GM12878 (cell line): ENCODE measurements at regions not wholly inside any gene's neighbourhood (a gene's known extent, or its start where the extent isn't known, plus 50 kb on each side); places are given as distances from the start of the nearest gene placed in this dataset.

ENCODE experiments used
- ATAC-seq: fragments of 200-7000 bp; cut with Tn5 transposase; 3 replicates; pipeline ENCODE4 v1.9.1; 2020; ENCODE audit warnings: mild to moderate bottlenecking, moderate library complexity
- BruUV-seq: library from RNA; stranded (reverse); fragments of 400-500 nt; replicated peaks from 2 replicates; lab custom pipeline; 2021; lab: Mats Ljungman, UMichigan
- CTCF ChIA-PET: fragments of 300-600 bp; sonication (Branson Sonifier 250); formaldehyde crosslinking; extraction: SDS; loops from one replicate; lab custom pipeline; 2021; ENCODE audit warnings: inconsistent platforms; lab: Yijun Ruan, JAX
- POLR2A ChIA-PET: fragments of 350-600 bp; formaldehyde crosslinking; extraction: SDS; loops from one replicate; lab custom pipeline; 2021; ENCODE audit warnings: inconsistent platforms; lab: Charles Lee
- RAD21 ChIA-PET: fragments of 300-600 bp; sonication (Branson Sonifier 250); formaldehyde crosslinking; loops from one replicate; lab custom pipeline; 2023; ENCODE audit warnings: antibody characterized with exemption; ENCODE audit not compliant: unreplicated experiment; lab: Charles Lee
- SMC1A ChIA-PET: fragments of 300-600 bp; sonication (Branson Sonifier 250); formaldehyde crosslinking; loops from one replicate; lab custom pipeline; 2023; ENCODE audit not compliant: unreplicated experiment, uncharacterized antibody; lab: Charles Lee
- DNase-seq: peaks from one replicate; pipeline ENCODE4 v3.0.0-alpha.2; 2011; ENCODE audit warnings: low read depth, low spot score
- FAIRE-seq: peaks from 3 replicates; lab custom pipeline; 2011; peaks lifted over from hg19 to GRCh38; lab: Jason Lieb, UNC
- H2AFZ ChIP-seq: 2 replicates; pipeline ENCODE4 v1.6.0; 2011; ENCODE audit warnings: low read depth, low read length, control low read depth; ENCODE audit not compliant: control insufficient read depth
- H3K27ac ChIP-seq: 2 replicates; pipeline ENCODE4 v1.5.1; 2011; ENCODE audit warnings: control low read depth; ENCODE audit not compliant: control insufficient read depth, insufficient read depth
- H3K27me3 ChIP-seq, 2 experiments: replicated peaks in 1 of 2; 2 replicates each; pipeline versions ENCODE4 v1.6.0 to v1.6.1; 2011; ENCODE audit warnings: low read length in 1 of 2; ENCODE audit not compliant: control insufficient read depth in 2 of 2, insufficient read depth in 2 of 2
- H3K36me3 ChIP-seq, 2 experiments: 2 replicates each; pipeline ENCODE4 v1.5.1; 2011; ENCODE audit warnings: low read length in 1 of 2; ENCODE audit not compliant: control insufficient read depth in 2 of 2, insufficient read depth in 2 of 2
- H3K4me1 ChIP-seq: 2 replicates; pipeline ENCODE4 v1.6.1; 2011; ENCODE audit warnings: mild to moderate bottlenecking, low read length, moderate library complexity, mixed read lengths; ENCODE audit not compliant: control insufficient read depth, insufficient read depth
- H3K4me2 ChIP-seq: 2 replicates; pipeline ENCODE4 v1.6.0; 2011; ENCODE audit warnings: control low read depth; ENCODE audit not compliant: control insufficient read depth, insufficient read depth
- H3K4me3 ChIP-seq: fragments of 200-600 bp; sonication (generic); 2 replicates; pipeline ENCODE4 v1.5.1; 2016
- H3K79me2 ChIP-seq: 2 replicates; pipeline ENCODE4 v1.6.0; 2011; ENCODE audit warnings: low read length; ENCODE audit not compliant: control insufficient read depth, insufficient read depth
- H3K9ac ChIP-seq: 2 replicates; pipeline ENCODE4 v1.8.0; 2011; ENCODE audit warnings: low read length, control low read depth, mixed read lengths; ENCODE audit not compliant: control insufficient read depth, insufficient read depth
- H3K9me3 ChIP-seq: replicated peaks from 3 replicates; pipeline ENCODE4 v1.5.1; 2011; ENCODE audit warnings: mild to moderate bottlenecking, low read length; ENCODE audit not compliant: control insufficient read depth, insufficient read depth
- H4K20me1 ChIP-seq: 2 replicates; pipeline ENCODE4 v1.6.0; 2011; ENCODE audit not compliant: control insufficient read depth, insufficient read depth
- ASH2L ChIP-seq: fragments of 300-600, 200-600 bp; sonication (generic); IDR thresholded peaks from 2 replicates; pipeline ENCODE4 v1.6.1; 2017; ENCODE audit warnings: low read depth, mild to moderate bottlenecking, borderline replicate concordance
- CHD2 ChIP-seq: IDR thresholded peaks from 2 replicates; pipeline ENCODE4 v1.6.1; 2011; ENCODE audit warnings: low read depth, low read length, improper control_type of control experiment, borderline replicate concordance
- CREB1 ChIP-seq: IDR thresholded peaks from 2 replicates; pipeline ENCODE4 v1.6.1; 2012; ENCODE audit warnings: low read depth, mild to moderate bottlenecking, inconsistent platforms
- EGR1 ChIP-seq, 2 experiments: IDR thresholded peaks; 1 replicate in 1 of 2; 2 replicates in 1 of 2; pipeline ENCODE4 v1.6.1; 2011 to 2012; ENCODE audit warnings: low read depth in 2 of 2, low read length in 2 of 2, borderline replicate concordance in 1 of 2, mild to moderate bottlenecking in 1 of 2, moderate library complexity in 1 of 2
- EP300 ChIP-seq, 2 experiments: fragments of 150-350 bp in 1 of 2; IDR thresholded peaks; 2 replicates each; pipeline ENCODE4 v1.6.1; 2011 to 2012; ENCODE audit warnings: low read depth in 2 of 2, low read length in 2 of 2, borderline replicate concordance in 1 of 2, improper control_type of control experiment in 1 of 2, inconsistent platforms in 1 of 2; ENCODE audit not compliant: control insufficient read depth in 1 of 2
- ETV6 ChIP-seq, 2 experiments: fragments of 450-650 bp in 1 of 2; IDR thresholded peaks in 1 of 2; conservative IDR thresholded peaks in 1 of 2; 2 replicates each; pipeline ENCODE4 v1.6.1; 2014; ENCODE audit warnings: antibody characterized with exemption in 1 of 2, borderline replicate concordance in 1 of 2, low read depth in 1 of 2, mild to moderate bottlenecking in 1 of 2, moderate library complexity in 1 of 2
- EZH2 ChIP-seq: IDR thresholded peaks from 2 replicates; pipeline ENCODE4 v1.6.1; 2012; ENCODE audit warnings: low read depth, mild to moderate bottlenecking, control low read depth, inconsistent platforms, low read length, borderline replicate concordance; ENCODE audit not compliant: control insufficient read depth
- GATAD2B ChIP-seq: fragments of 450-650 bp; conservative IDR thresholded peaks from 2 replicates; pipeline ENCODE4 v1.6.1; 2017; ENCODE audit warnings: low read depth, mild to moderate bottlenecking, moderate library complexity
- IKZF1 ChIP-seq: fragments of 450-650 bp; conservative IDR thresholded peaks from 2 replicates; pipeline ENCODE4 v1.6.1; 2017; ENCODE audit warnings: antibody characterized with exemption, mild to moderate bottlenecking
- JUNB ChIP-seq: IDR thresholded peaks from 2 replicates; pipeline ENCODE4 v1.6.1; 2016; ENCODE audit warnings: antibody characterized with exemption, mild to moderate bottlenecking
- MLLT1 ChIP-seq: fragments of 450-650 bp; IDR thresholded peaks from 2 replicates; pipeline ENCODE4 v1.6.1; 2016; ENCODE audit warnings: mild to moderate bottlenecking
- NFXL1 ChIP-seq: fragments of 450-650 bp; IDR thresholded peaks from 2 replicates; pipeline ENCODE4 v1.6.1; 2017; ENCODE audit warnings: antibody characterized with exemption, mild to moderate bottlenecking, borderline replicate concordance
- NR2C1 ChIP-seq: fragments of 450-650 bp; IDR thresholded peaks from 2 replicates; pipeline ENCODE4 v1.6.1; 2017; ENCODE audit warnings: antibody characterized with exemption, mild to moderate bottlenecking, moderate library complexity
- PAX8 ChIP-seq: fragments of 450-650 bp; IDR thresholded peaks from 2 replicates; pipeline ENCODE4 v1.6.1; 2017; ENCODE audit warnings: mild to moderate bottlenecking, moderate library complexity
- RCOR1 ChIP-seq: conservative IDR thresholded peaks from 2 replicates; pipeline ENCODE4 v1.6.1; 2012; ENCODE audit warnings: low read depth, low read length, improper control_type of control experiment
- TAF1 ChIP-seq: IDR thresholded peaks from 2 replicates; pipeline ENCODE4 v1.6.1; 2011; ENCODE audit warnings: mild to moderate bottlenecking, low read depth, low read length, borderline replicate concordance
- TARDBP ChIP-seq: IDR thresholded peaks from 2 replicates; pipeline ENCODE4 v1.6.1; 2016; ENCODE audit warnings: borderline replicate concordance
- TBL1XR1 ChIP-seq: IDR thresholded peaks from 2 replicates; pipeline ENCODE4 v1.6.1; 2012; ENCODE audit warnings: low read depth, low read length, improper control_type of control experiment
- ZBTB33 ChIP-seq: fragments of 450-650 bp; IDR thresholded peaks from 2 replicates; pipeline ENCODE4 v1.6.1; 2017; ENCODE audit warnings: mild to moderate bottlenecking
- ZNF622 ChIP-seq: fragments of 450-650 bp; IDR thresholded peaks from 2 replicates; pipeline ENCODE4 v1.6.1; 2017; ENCODE audit warnings: mild to moderate bottlenecking, inconsistent platforms
- WGBS: methylation state at CpG from one replicate; pipeline ENCODE4 v1.1.6; 2016; ENCODE audit warnings: low lambda C conversion rate; ENCODE audit not compliant: insufficient replicate concordance, insufficient coverage; ENCODE audit errors: missing lambda C conversion rate; 5-methylcytosine and 5-hydroxymethylcytosine counted together
- in situ Hi-C: fragments of 300-500 bp; cut with MboI; formaldehyde crosslinking; loops from 9 replicates; pipeline ENCODE4 v1.14.3; 2018; ENCODE audit warnings: mixed read lengths
- intact Hi-C: fragments of 100-400 bp; cut with micrococcal nuclease; formaldehyde crosslinking; loops from one replicate; pipeline ENCODE4 v1.14.2; 2022; ENCODE audit not compliant: unreplicated experiment

GRCh38 chr1:172940174-172940855 lies 110.4 kb downstream of the TNFSF18 start:
- in situ Hi-C loops: no loop called here
- H3K4me2 ChIP-seq: no peak overlapping the region
- no peak for ATAC-seq
- no peak for TF ChIP-seq ETV6 (conservative IDR thresholded peaks at IDR 0.05 in 1 of 2, IDR thresholded peaks at IDR 0.05 in 1 of 2; ENCODE audit: borderline replicate concordance in 1 of 2, low read depth in 1 of 2)
- no peak for TF ChIP-seq EP300 (IDR thresholded peaks at IDR 0.05; ENCODE audit: borderline replicate concordance in 1 of 2, control insufficient read depth in 1 of 2, low read depth in 2 of 2, low read length in 2 of 2)
- TF ChIP-seq EZH2: no peak
- TF ChIP-seq ZBTB33: no peak
- no peak for TF ChIP-seq MLLT1
- TF ChIP-seq ZNF622: no peak
- no peak for TF ChIP-seq ASH2L
- no peak for TF ChIP-seq TARDBP
- no peak for TF ChIP-seq JUNB
- TF ChIP-seq RCOR1: no peak
- no peak for TF ChIP-seq CHD2
- no peak for TF ChIP-seq NR2C1
- TF ChIP-seq EGR1 (IDR thresholded peaks at IDR 0.05; ENCODE audit: borderline replicate concordance in 1 of 2, low read depth in 2 of 2, low read length in 2 of 2): no peak
- no peak for TF ChIP-seq GATAD2B
- no peak for TF ChIP-seq CREB1
- TF ChIP-seq PAX8: no peak
- TF ChIP-seq TBL1XR1: no peak
- TF ChIP-seq NFXL1: no peak
- TF ChIP-seq IKZF1: no peak
- no peak for TF ChIP-seq TAF1
- no peak for FAIRE-seq
- SMC1A ChIA-PET: no interaction called here
- no peak overlapping the region for H3K9ac ChIP-seq
- WGBS: 27% methylated on average over 5 of the region's 5 CpGs
- H3K36me3 ChIP-seq: no peaks in the 10 kb centered on the region
- no TSS peak for BruUV-seq
- POLR2A ChIA-PET: no interaction called here
- no peaks in the 10 kb centered on the region for H3K79me2 ChIP-seq
- no peaks in the 10 kb centered on the region for H3K9me3 ChIP-seq
- DNase-seq: no peak
- intact Hi-C loops: no loop called here
- CTCF ChIA-PET: interaction anchor here (1.0 kb wide), 1 partner anchor 9 kb away, joined by 3 read pairs; no protein-coding TSS in a partner anchor
- H3K4me3 ChIP-seq: no peak overlapping the region
- H2AFZ ChIP-seq: no peak overlapping the region
- RAD21 ChIA-PET: no interaction called here
- no peaks in the 10 kb centered on the region for H3K4me1 ChIP-seq
- peaks cover 0 to 3% of the 10 kb centered on the region in 2 experiments; a peak in 1 of 4 replicates for H3K27me3 ChIP-seq
- no peaks in the 10 kb centered on the region for H4K20me1 ChIP-seq
- no peak overlapping the region for H3K27ac ChIP-seq
